SK-N-SH (cell line): ENCODE measurements at regions not wholly inside any gene's neighbourhood (a gene's known extent, or its start where the extent isn't known, plus 50 kb on each side); places are given as distances from the start of the nearest gene placed in this dataset.

ENCODE experiments used
- CTCF ChIA-PET: fragments of 300-600, 350-600 bp; formaldehyde crosslinking; extraction: SDS; loops from one replicate; lab custom pipeline; 2021; lab: Yijun Ruan, JAX
- POLR2A ChIA-PET: fragments of 350-600 bp; sonication (Branson Sonifier 250); formaldehyde crosslinking; extraction: SDS; loops from one replicate; lab custom pipeline; 2020; ENCODE audit warnings: antibody characterized with exemption, inconsistent platforms; lab: Yijun Ruan, JAX
- DNase-seq: peaks from one replicate; pipeline ENCODE4 v3.0.0; 2012
- H2AFZ ChIP-seq: fragments of 200-600 bp; sonication (generic); 2 replicates; pipeline ENCODE4 v1.8.1; 2016; ENCODE audit warnings: antibody characterized with exemption, mild to moderate bottlenecking, low read depth
- H3F3A ChIP-seq: fragments of 200-600 bp; sonication (generic); replicated peaks from 2 replicates; pipeline ENCODE3; 2016; ENCODE audit warnings: antibody characterized with exemption, mild to moderate bottlenecking; ENCODE audit not compliant: insufficient read depth
- H3K27ac ChIP-seq, 2 experiments: fragments of 200-500 bp in 1 of 2; fragments of 200-600 bp in 1 of 2; sonication (Bioruptor generic) in 1 of 2; sonication (generic), shearing (Covaris generic) in 1 of 2; 2 replicates each; pipeline versions ENCODE4 v1.5.1 to v1.6.1; 2014 to 2016; ENCODE audit warnings: low read depth in 2 of 2, inconsistent platforms in 1 of 2, low read length in 1 of 2, mild to moderate bottlenecking in 1 of 2, mixed read lengths in 1 of 2
- H3K27me3 ChIP-seq: fragments of 200-600 bp; sonication (generic), shearing (Covaris generic); 2 replicates; pipeline ENCODE4 v1.6.1; 2016; ENCODE audit warnings: mixed run types; ENCODE audit not compliant: insufficient read depth
- H3K36me3 ChIP-seq, 2 experiments: fragments of 200-500 bp in 1 of 2; fragments of 200-600 bp in 1 of 2; sonication (Bioruptor generic) in 1 of 2; sonication (generic) in 1 of 2; replicated peaks in 1 of 2; 2 replicates each; pipeline versions ENCODE3 to v1.5.1; 2014 to 2016; ENCODE audit warnings: low read length in 1 of 2, mild to moderate bottlenecking in 1 of 2; ENCODE audit not compliant: insufficient read depth in 2 of 2, control insufficient read depth in 1 of 2
- H3K4me1 ChIP-seq, 2 experiments: fragments of 200-500 bp in 1 of 2; fragments of 200-600 bp in 1 of 2; sonication (Bioruptor generic) in 1 of 2; sonication (generic), shearing (Covaris generic) in 1 of 2; 2 replicates each; pipeline versions ENCODE4 v1.5.1 to v1.6.1; 2014 to 2016; ENCODE audit warnings: low read depth in 1 of 2, low read length in 1 of 2, mixed run types in 1 of 2; ENCODE audit not compliant: insufficient read depth in 2 of 2, control insufficient read depth in 1 of 2
- H3K4me2 ChIP-seq: fragments of 200-600 bp; sonication (generic), shearing (Covaris generic); 2 replicates; pipeline ENCODE4 v1.6.1; 2017; ENCODE audit warnings: mixed run types
- H3K4me3 ChIP-seq, 2 experiments: fragments of 200-500 bp in 1 of 2; fragments of 200-600 bp in 1 of 2; sonication (Bioruptor generic) in 1 of 2; sonication (generic), shearing (Covaris generic) in 1 of 2; 2 replicates each; pipeline versions ENCODE4 v1.5.1 to v1.8.1; 2014 to 2016; ENCODE audit warnings: low read depth in 2 of 2, inconsistent platforms in 1 of 2, low read length in 1 of 2, mild to moderate bottlenecking in 1 of 2, mixed read lengths in 1 of 2, moderate library complexity in 1 of 2
- H3K79me2 ChIP-seq: fragments of 200-600 bp; sonication (generic); 2 replicates; pipeline ENCODE4 v1.8.1; 2017; ENCODE audit warnings: mild to moderate bottlenecking; ENCODE audit not compliant: insufficient read depth
- H3K9ac ChIP-seq: fragments of 200-600 bp; sonication (generic); 2 replicates; pipeline ENCODE4 v1.6.1; 2017; ENCODE audit warnings: mixed run types
- H3K9me2 ChIP-seq: fragments of 200-600 bp; sonication (generic); 2 replicates; pipeline ENCODE4 v1.6.1; 2017; ENCODE audit warnings: mixed run types
- H3K9me3 ChIP-seq: fragments of 200-600 bp; sonication (generic); 2 replicates; pipeline ENCODE4 v1.6.1; 2017; ENCODE audit warnings: mixed run types, mild to moderate bottlenecking, moderate library complexity
- H4K20me1 ChIP-seq: fragments of 200-600 bp; sonication (generic); 2 replicates; pipeline ENCODE4 v1.6.1; 2017; ENCODE audit warnings: mild to moderate bottlenecking, mixed run types; ENCODE audit not compliant: insufficient read depth
- CHD2 ChIP-seq: fragments of 150-350 bp; IDR thresholded peaks from 2 replicates; pipeline ENCODE4 v1.6.1; 2018; ENCODE audit warnings: low read length; ENCODE audit not compliant: partially characterized antibody
- ELF1 ChIP-seq: IDR thresholded peaks from 2 replicates; pipeline ENCODE4 v1.4.0; 2012
- GABPA ChIP-seq: IDR thresholded peaks from 2 replicates; pipeline ENCODE4 v1.4.0; 2012; ENCODE audit warnings: low read depth, mild to moderate bottlenecking
- GATA2 ChIP-seq: sonication (generic); formaldehyde crosslinking; IDR thresholded peaks from 2 replicates; pipeline ENCODE4 v1.5.0; 2020; ENCODE audit warnings: mild to moderate bottlenecking, missing genetic modification reagents
- MXI1 ChIP-seq: IDR thresholded peaks from 2 replicates; pipeline ENCODE4 v1.6.1; 2012; ENCODE audit warnings: mild to moderate bottlenecking, low read depth, low read length, improper control_type of control experiment
- NRF1 ChIP-seq: IDR thresholded peaks from 2 replicates; pipeline ENCODE4 v1.6.1; 2012; ENCODE audit warnings: low read depth, mild to moderate bottlenecking, low read length
- RXRA ChIP-seq: IDR thresholded peaks from 2 replicates; pipeline ENCODE4 v1.4.0; 2012; ENCODE audit warnings: low read depth, mild to moderate bottlenecking, borderline replicate concordance
- TAF1 ChIP-seq: IDR thresholded peaks from 2 replicates; pipeline ENCODE4 v1.6.1; 2012; ENCODE audit warnings: low read depth, mild to moderate bottlenecking, low read length, moderate library complexity, borderline replicate concordance
- WGBS: methylation state at CpG from one replicate; pipeline ENCODE4 v1.1.6; 2017; ENCODE audit warnings: low lambda C conversion rate; 5-methylcytosine and 5-hydroxymethylcytosine counted together
- TF ChIP-seq, protein P1 (sequence below): IDR thresholded peaks from 2 replicates; pipeline ENCODE4; 2012
- TF ChIP-seq, protein P2 (sequence below): IDR thresholded peaks from 2 replicates; pipeline ENCODE4 v1.4.0; 2012; ENCODE audit warnings: low read depth, borderline replicate concordance
- TF ChIP-seq, protein P3 (sequence below): IDR thresholded peaks from 2 replicates; pipeline ENCODE4 v1.4.0; 2012; ENCODE audit warnings: low read depth
- TF ChIP-seq, protein P4 (sequence below): IDR thresholded peaks from 2 replicates; pipeline ENCODE4 v1.6.1; 2012; ENCODE audit warnings: mild to moderate bottlenecking, low read depth, low read length, moderate library complexity

DNA sequence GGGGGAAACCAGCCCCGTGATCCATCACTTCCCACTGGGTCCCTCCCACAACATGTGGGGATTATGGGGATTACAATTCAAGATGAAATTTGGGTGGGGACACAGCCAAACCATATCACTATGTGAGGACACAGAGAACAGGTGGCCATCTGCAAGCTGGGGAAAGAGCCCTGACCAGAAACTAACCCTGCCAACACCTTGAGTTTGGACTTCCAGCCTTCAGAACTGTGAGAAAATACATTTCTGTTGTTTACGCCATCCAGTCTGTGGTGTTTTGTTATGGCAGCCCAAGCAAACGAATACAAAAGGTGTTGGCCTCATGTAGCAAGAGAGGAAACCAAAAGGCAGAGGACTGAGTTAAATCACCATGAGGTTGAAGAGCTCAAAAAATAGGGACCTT, 169.9 kb upstream of the TENM3 start (continued):
- no peak for TF ChIP-seq MXI1

DNA sequence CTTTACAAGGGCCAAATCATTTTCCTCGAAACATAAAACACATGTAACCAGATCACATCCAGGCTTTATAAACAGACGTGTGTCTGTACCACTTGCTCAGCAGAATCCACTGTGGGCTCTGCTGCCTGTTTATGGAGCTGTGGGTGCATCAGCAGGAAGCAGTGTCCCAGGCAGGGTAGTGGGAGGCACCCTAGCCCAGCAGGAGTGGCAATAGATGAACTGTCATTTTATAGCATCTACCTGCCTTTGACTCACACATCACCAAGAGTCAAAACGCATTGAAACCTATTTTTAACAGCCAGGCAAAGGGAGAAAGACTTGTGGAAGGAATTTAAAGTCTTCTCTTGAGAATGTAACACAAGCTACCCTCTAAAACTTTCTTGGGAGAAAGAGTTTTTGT, 169.1 kb upstream of the TENM3 start:
- Histone ChIP-seq H3K9me3 (no peaks in the 10 kb centered on the region), H3K27ac (no peak overlapping the region), H3K79me2 (no peaks in the 10 kb centered on the region), H2AFZ (no peak overlapping the region), H3K9me2 (no peaks in the 10 kb centered on the region), H4K20me1 (no peaks in the 10 kb centered on the region), H3K36me3 (no peaks in the 10 kb centered on the region), H3F3A (no peaks in the 10 kb centered on the region), H3K4me3 (no peak overlapping the region), H3K4me1 (no peaks in the 10 kb centered on the region; a peak in 1 of 4 replicates), H3K9ac (no peak overlapping the region), H3K4me2 (no peak overlapping the region), H3K27me3 (no peaks in the 10 kb centered on the region)
- TF ChIP-seq GATA2 (CRISPR knock-in tag), result no peak
- TF ChIP-seq, protein P1, sequence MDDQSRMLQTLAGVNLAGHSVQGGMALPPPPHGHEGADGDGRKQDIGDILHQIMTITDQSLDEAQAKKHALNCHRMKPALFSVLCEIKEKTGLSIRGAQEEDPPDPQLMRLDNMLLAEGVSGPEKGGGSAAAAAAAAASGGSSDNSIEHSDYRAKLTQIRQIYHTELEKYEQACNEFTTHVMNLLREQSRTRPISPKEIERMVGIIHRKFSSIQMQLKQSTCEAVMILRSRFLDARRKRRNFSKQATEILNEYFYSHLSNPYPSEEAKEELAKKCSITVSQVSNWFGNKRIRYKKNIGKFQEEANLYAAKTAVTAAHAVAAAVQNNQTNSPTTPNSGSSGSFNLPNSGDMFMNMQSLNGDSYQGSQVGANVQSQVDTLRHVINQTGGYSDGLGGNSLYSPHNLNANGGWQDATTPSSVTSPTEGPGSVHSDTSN, result no peak
- TF ChIP-seq NRF1, result no peak
- TF ChIP-seq, protein P2, sequence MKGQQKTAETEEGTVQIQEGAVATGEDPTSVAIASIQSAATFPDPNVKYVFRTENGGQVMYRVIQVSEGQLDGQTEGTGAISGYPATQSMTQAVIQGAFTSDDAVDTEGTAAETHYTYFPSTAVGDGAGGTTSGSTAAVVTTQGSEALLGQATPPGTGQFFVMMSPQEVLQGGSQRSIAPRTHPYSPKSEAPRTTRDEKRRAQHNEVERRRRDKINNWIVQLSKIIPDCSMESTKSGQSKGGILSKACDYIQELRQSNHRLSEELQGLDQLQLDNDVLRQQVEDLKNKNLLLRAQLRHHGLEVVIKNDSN, result no peak
- no peak for TF ChIP-seq TAF1
- no peak for TF ChIP-seq ELF1
- TF ChIP-seq RXRA, result no peak
- TF ChIP-seq, protein P3, sequence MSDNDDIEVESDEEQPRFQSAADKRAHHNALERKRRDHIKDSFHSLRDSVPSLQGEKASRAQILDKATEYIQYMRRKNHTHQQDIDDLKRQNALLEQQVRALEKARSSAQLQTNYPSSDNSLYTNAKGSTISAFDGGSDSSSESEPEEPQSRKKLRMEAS, result no peak
- no peak for TF ChIP-seq MXI1
- TF ChIP-seq, protein P4, sequence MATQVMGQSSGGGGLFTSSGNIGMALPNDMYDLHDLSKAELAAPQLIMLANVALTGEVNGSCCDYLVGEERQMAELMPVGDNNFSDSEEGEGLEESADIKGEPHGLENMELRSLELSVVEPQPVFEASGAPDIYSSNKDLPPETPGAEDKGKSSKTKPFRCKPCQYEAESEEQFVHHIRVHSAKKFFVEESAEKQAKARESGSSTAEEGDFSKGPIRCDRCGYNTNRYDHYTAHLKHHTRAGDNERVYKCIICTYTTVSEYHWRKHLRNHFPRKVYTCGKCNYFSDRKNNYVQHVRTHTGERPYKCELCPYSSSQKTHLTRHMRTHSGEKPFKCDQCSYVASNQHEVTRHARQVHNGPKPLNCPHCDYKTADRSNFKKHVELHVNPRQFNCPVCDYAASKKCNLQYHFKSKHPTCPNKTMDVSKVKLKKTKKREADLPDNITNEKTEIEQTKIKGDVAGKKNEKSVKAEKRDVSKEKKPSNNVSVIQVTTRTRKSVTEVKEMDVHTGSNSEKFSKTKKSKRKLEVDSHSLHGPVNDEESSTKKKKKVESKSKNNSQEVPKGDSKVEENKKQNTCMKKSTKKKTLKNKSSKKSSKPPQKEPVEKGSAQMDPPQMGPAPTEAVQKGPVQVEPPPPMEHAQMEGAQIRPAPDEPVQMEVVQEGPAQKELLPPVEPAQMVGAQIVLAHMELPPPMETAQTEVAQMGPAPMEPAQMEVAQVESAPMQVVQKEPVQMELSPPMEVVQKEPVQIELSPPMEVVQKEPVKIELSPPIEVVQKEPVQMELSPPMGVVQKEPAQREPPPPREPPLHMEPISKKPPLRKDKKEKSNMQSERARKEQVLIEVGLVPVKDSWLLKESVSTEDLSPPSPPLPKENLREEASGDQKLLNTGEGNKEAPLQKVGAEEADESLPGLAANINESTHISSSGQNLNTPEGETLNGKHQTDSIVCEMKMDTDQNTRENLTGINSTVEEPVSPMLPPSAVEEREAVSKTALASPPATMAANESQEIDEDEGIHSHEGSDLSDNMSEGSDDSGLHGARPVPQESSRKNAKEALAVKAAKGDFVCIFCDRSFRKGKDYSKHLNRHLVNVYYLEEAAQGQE, result no peak
- no peak for TF ChIP-seq CHD2
- TF ChIP-seq GABPA, result no peak
- ChIA-PET CTCF (no interaction called here), POLR2A (no interaction called here)
- WGBS, result 79% methylated on average over 3 of the region's 3 CpGs
- no peak for DNase-seq
